Colonic mucosa (tissue), 4 donors: ENCODE measurements at regions not wholly inside any gene's neighbourhood (a gene's known extent, or its start where the extent isn't known, plus 50 kb on each side); places are given as distances from the start of the nearest gene placed in this dataset.

ENCODE experiments used
- DNase-seq: peaks from one replicate; pipeline ENCODE4 v3.0.0-alpha.2; 2020
- H3K27ac ChIP-seq: fragments of 200-600 bp; one replicate; pipeline ENCODE4 v1.8.0; 2021
- H3K27me3 ChIP-seq: fragments of 200-600 bp; one replicate; pipeline ENCODE4 v1.8.0; 2021
- H3K36me3 ChIP-seq: fragments of 200-600 bp; one replicate; pipeline ENCODE4 v1.8.0; 2021
- H3K4me1 ChIP-seq: fragments of 200-600 bp; one replicate; pipeline ENCODE4 v1.8.0; 2021; ENCODE audit warnings: mild to moderate bottlenecking
- H3K4me3 ChIP-seq: fragments of 200-600 bp; one replicate; pipeline ENCODE4 v1.8.0; 2021
- H3K9ac ChIP-seq, 2 donors: one replicate each; pipeline ENCODE4 v1.7.0; 2013; ENCODE audit warnings: control low read depth in 2 of 2, low read depth in 2 of 2, low read length in 2 of 2
- H3K9me3 ChIP-seq: fragments of 200-600 bp; one replicate; pipeline ENCODE4 v1.8.0; 2021
- intact Hi-C: fragments of 100-400 bp; cut with DNase I; formaldehyde crosslinking; loops from one replicate; pipeline ENCODE4 v1.14.1; 2022
- TF ChIP-seq, protein P1 (sequence below): fragments of 200-600 bp; IDR thresholded peaks from one replicate; pipeline ENCODE4 v1.8.0; 2022; ENCODE audit warnings: antibody characterized with exemption, mild to moderate bottlenecking
- donor health status: healthy.
- donor health status: DM: no; HTN: no; CAD: no.
- donor health status: DM: no; HTN: no; CAD: no.

DNA sequence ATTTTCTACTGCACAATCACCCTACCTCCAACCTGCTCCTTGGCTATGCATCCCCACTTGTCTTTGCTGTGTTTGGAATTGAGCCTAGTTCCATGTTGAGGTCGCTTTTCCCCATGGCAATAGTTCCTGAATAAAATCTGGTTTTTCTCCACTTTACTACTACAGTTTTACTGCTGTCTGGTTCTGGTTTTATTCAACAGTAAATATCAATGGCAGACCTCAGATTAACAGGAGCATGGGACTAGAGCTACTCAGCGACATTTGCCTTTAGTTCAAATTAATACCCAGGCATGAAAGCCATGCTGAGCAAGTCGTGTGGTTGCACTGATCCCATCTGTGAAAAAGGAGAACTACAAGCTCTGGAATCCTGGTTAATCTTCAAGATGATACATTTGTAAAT lies 460.3 kb downstream of the GRXCR1 start:
- no peak overlapping the region for H3K9ac ChIP-seq
- DNase-seq, result no peak
- intact Hi-C loops, result no loop called here

DNA sequence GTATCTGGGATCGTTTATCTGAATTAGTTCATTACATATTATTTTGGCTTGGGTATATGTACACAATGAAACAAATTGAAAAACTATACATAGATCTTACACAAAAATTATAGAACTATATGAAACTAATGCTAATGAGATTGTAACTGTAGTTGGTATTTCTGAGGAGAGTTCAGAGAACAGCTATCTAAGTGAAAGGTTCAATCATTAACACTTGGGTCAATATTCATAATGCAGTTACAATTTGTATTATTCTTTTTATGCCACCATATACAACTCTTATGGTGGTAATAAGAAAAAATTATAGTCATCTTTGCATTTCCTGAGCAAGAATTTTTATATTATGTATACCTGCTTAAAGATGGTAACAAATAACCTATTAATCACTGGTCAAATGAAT lies 461.0 kb downstream of the GRXCR1 start:
- H3K9me3 ChIP-seq, result no peaks in the 10 kb centered on the region
- TF ChIP-seq, protein P1, sequence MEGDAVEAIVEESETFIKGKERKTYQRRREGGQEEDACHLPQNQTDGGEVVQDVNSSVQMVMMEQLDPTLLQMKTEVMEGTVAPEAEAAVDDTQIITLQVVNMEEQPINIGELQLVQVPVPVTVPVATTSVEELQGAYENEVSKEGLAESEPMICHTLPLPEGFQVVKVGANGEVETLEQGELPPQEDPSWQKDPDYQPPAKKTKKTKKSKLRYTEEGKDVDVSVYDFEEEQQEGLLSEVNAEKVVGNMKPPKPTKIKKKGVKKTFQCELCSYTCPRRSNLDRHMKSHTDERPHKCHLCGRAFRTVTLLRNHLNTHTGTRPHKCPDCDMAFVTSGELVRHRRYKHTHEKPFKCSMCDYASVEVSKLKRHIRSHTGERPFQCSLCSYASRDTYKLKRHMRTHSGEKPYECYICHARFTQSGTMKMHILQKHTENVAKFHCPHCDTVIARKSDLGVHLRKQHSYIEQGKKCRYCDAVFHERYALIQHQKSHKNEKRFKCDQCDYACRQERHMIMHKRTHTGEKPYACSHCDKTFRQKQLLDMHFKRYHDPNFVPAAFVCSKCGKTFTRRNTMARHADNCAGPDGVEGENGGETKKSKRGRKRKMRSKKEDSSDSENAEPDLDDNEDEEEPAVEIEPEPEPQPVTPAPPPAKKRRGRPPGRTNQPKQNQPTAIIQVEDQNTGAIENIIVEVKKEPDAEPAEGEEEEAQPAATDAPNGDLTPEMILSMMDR, result no peak
- intact Hi-C loops, result no loop called here
- H3K4me3 ChIP-seq, result no peak overlapping the region
- H3K27ac ChIP-seq, result no peak overlapping the region
- H3K4me1 ChIP-seq, result no peaks in the 10 kb centered on the region
- H3K27me3 ChIP-seq, result no peaks in the 10 kb centered on the region
- DNase-seq, result no peak
- H3K36me3 ChIP-seq, result no peaks in the 10 kb centered on the region
- no peak overlapping the region for H3K9ac ChIP-seq

More for the DNA sequence above, 460.3 kb downstream of the GRXCR1 start:
- Histone ChIP-seq H3K27ac (no peak overlapping the region), H3K36me3 (no peaks in the 10 kb centered on the region), H3K4me1 (no peaks in the 10 kb centered on the region), H3K9me3 (no peaks in the 10 kb centered on the region), H3K27me3 (no peaks in the 10 kb centered on the region), H3K4me3 (no peak overlapping the region)
- TF ChIP-seq, protein P1, result no peak

DNA sequence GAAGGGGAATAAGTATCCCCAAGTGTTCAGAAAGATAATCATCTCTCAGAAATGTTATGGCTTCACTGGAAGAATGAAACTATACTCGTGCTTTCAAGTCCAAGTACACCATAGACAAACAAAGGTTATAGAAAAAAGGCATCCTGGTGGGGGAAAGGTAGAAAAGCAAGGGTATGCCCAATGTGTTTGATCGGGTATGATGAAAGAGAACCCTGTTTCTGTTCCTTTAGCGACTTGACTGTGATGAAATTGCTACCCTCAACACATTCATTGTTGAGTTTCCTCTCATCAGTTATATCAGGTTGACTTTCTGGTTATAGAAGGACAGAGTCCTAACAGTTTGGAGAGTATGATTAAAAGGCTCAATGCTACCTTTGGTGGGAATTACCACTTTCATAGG lies 464.3 kb downstream of the GRXCR1 start:
- no peaks in the 10 kb centered on the region for H3K27me3 ChIP-seq
- TF ChIP-seq, protein P1, result no peak
- H3K9me3 ChIP-seq, result no peaks in the 10 kb centered on the region
- H3K36me3 ChIP-seq, result no peaks in the 10 kb centered on the region
- intact Hi-C loops, result no loop called here
- no peak for DNase-seq
- H3K27ac ChIP-seq, result no peak overlapping the region
- H3K4me1 ChIP-seq, result no peaks in the 10 kb centered on the region
- H3K9ac ChIP-seq, result no peak overlapping the region
- H3K4me3 ChIP-seq, result no peak overlapping the region

DNA sequence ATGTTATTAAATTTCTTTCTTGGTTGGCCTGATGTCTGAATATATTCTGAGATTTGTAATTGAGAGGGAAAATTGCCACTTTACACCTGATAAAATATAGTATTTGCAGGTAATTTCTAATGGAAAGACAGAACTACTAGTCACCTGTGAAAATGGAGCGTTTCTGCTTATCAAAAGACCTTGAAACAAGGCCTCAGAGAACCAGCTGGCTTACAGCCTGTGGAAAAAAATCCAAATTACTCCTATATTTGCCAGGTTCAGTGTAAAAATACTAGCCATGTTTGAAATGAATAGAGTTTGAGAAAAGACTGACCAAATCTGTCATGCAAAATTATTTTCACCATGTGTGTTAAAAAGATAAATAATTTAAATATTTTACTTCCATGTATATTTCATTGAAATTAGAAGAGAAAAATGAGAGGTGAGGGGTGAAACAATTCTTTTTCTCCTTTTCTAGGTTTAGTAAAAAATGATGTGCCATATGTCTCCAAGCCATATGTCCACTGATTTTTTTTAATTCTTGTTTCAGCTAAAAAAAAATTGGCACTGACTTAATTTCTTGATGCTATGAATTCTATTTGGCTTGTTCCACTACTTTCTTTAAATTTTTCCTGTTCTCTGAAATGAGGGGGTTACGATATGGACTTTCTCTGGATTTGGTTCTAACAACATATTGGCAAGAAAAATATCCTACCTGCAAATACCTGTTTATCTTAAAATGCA lies 464.9 kb downstream of the GRXCR1 start:
- Histone ChIP-seq H3K4me1 (no peaks in the 10 kb centered on the region), H3K36me3 (no peaks in the 10 kb centered on the region), H3K27ac (no peak overlapping the region), H3K9ac (no peak overlapping the region), H3K27me3 (no peaks in the 10 kb centered on the region), H3K4me3 (no peak overlapping the region), H3K9me3 (no peaks in the 10 kb centered on the region)
- intact Hi-C loops, result no loop called here
- TF ChIP-seq, protein P1, result no peak
- DNase-seq, result no peak

DNA sequence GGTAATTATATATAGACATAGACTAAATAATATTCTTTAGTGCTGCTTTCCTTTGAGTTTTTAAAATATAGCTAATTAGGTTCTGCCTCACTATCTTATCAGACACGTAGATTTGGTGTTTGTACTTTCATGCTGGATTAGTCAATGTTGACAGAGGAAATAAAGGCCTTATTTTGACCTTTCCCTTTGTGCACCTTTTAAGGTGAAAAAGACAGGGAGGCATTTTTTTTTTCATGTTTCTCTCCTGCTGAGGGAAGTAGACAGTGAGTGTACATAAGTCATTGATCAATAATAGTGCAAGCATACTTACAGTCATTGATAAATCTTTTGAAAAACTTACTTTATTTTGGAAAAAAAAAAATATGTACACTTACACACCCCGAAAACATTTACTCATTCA lies 467.8 kb downstream of the GRXCR1 start:
- TF ChIP-seq, protein P1, result no peak
- no peak overlapping the region for H3K4me3 ChIP-seq
- no peaks in the 10 kb centered on the region for H3K27me3 ChIP-seq
- DNase-seq, result no peak
- no peaks in the 10 kb centered on the region for H3K4me1 ChIP-seq
- H3K9ac ChIP-seq, result no peak overlapping the region
- H3K27ac ChIP-seq, result no peak overlapping the region
- no peaks in the 10 kb centered on the region for H3K9me3 ChIP-seq
- no peaks in the 10 kb centered on the region for H3K36me3 ChIP-seq
- intact Hi-C loops, result no loop called here
